Mucosa of descending colon (tissue), 3 donors: ENCODE measurements at regions not wholly inside any gene's neighbourhood (a gene's known extent, or its start where the extent isn't known, plus 50 kb on each side); places are given as distances from the start of the nearest gene placed in this dataset.

Experiments
- ATAC-seq: fragments of 200-7000 bp; cut with Tn5 transposase; one replicate; pipeline ENCODE4 v1.9.1; 2020; ENCODE audit warnings: mild to moderate bottlenecking, moderate library complexity
- DNase-seq, 3 donors: peaks; one replicate each; pipeline ENCODE4 v3.0.0-alpha.2; 2020
- H3K36me3 ChIP-seq: fragments of 200-600 bp; one replicate; pipeline ENCODE4 v1.8.0; 2021; ENCODE audit warnings: low read depth, mild to moderate bottlenecking
- H3K4me1 ChIP-seq: fragments of 200-600 bp; one replicate; pipeline ENCODE4 v1.8.0; 2021; ENCODE audit warnings: low read depth, mild to moderate bottlenecking
- H3K4me3 ChIP-seq: fragments of 200-600 bp; one replicate; pipeline ENCODE4 v1.8.0; 2021; ENCODE audit warnings: mild to moderate bottlenecking
- H3K9me3 ChIP-seq: fragments of 200-600 bp; one replicate; pipeline ENCODE4 v1.8.0; 2021; ENCODE audit warnings: mild to moderate bottlenecking
- CTCF ChIP-seq: fragments of 200-600 bp; IDR thresholded peaks from one replicate; pipeline ENCODE4 v1.8.0; 2022; ENCODE audit warnings: antibody characterized with exemption, mild to moderate bottlenecking
- intact Hi-C, 2 donors: fragments of 100-400 bp; cut with DNase I in 1 of 2; cut with micrococcal nuclease in 1 of 2; formaldehyde crosslinking; loops; one replicate each; pipeline versions ENCODE4 v1.11.0 to v1.11.1; 2022; cut with DNase I, micrococcal nuclease
- donor health status: DM: no; HTN: no; CAD: no; lungs with moderate emphysema.
- donor health status: DM: no; HTN: no; CAD: no.
- donor health status: DM: no; HTN: yes; CAD: no.

GRCh38 chr2:82278416-82278815 lies 1973.9 kb upstream of the LRRTM1 start:
- H3K9me3 ChIP-seq, result no peaks in the 10 kb centered on the region
- H3K4me3 ChIP-seq, result no peak overlapping the region
- no peak for TF ChIP-seq CTCF
- ATAC-seq, result no peak
- intact Hi-C loops, result no loop called here
- no peaks in the 10 kb centered on the region for H3K36me3 ChIP-seq
- no peaks in the 10 kb centered on the region for H3K4me1 ChIP-seq
- DNase-seq, result no peak

DNA sequence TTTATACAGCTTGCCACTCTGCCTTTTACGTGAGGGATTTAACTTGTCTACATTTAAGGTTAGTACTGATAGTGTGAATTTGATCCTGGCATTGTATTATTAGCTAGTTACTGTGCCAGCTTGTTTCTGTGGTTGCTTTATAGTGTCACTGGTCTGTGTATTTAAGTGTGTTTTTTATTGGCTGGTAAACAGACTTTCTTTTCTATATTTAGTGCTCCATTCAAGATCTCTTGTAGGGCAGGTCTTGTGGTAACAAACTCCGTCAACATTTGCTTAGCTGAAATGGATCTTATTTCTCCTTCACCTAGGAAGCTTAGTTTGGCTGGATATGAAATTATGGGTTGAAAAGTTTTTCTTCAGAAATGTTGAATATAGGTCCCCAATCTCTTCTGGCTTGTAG lies 1971.0 kb upstream of the LRRTM1 start:
- Histone ChIP-seq H3K4me1 (no peaks in the 10 kb centered on the region), H3K36me3 (no peaks in the 10 kb centered on the region), H3K9me3 (no peaks in the 10 kb centered on the region), H3K4me3 (no peak overlapping the region)
- TF ChIP-seq CTCF, result no peak
- DNase-seq (no peak), ATAC-seq (no peak)
- intact Hi-C loops, result no loop called here

- no peak for TF ChIP-seq CTCF
- no peak for ATAC-seq
- intact Hi-C loops, result no loop called here
These were observed 1963.9 kb upstream of the LRRTM1 start for GRCh38 chr2:82268446-82268845.

DNA sequence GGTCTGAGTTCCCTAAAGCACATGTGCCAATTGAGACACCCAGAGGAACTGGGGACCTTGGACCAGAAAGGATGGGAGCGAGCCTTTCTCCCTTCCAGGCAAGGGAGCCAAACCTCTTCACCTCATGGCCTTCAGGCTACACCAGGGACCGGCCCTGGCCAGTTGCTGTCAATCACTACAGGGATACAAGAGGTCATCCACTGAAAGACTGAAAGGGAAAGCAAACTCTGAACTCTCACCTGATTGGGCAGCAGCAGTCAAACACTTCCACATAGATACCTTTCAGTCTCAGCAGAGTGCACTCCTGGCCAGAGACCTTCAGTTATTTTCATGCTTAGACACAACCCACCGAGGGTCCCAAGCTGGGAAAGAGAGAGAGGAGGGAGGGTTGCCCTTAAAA lies 1956.0 kb upstream of the LRRTM1 start:
- DNase-seq, result no peak
- Histone ChIP-seq H3K9me3 (no peaks in the 10 kb centered on the region), H3K4me1 (no peaks in the 10 kb centered on the region), H3K4me3 (no peak overlapping the region), H3K36me3 (no peaks in the 10 kb centered on the region)
- intact Hi-C loops, result no loop called here
- no peak for ATAC-seq
- no peak for TF ChIP-seq CTCF

More at GRCh38 chr2:82268446-82268845, 1963.9 kb upstream of the LRRTM1 start:
- Histone ChIP-seq H3K9me3 (no peaks in the 10 kb centered on the region), H3K4me3 (no peak overlapping the region), H3K36me3 (no peaks in the 10 kb centered on the region), H3K4me1 (no peaks in the 10 kb centered on the region)
- no peak for DNase-seq

GRCh38 chr2:82259551-82259950 lies 1955.0 kb upstream of the LRRTM1 start:
- Histone ChIP-seq H3K36me3 (no peaks in the 10 kb centered on the region), H3K4me1 (no peaks in the 10 kb centered on the region), H3K4me3 (no peak overlapping the region), H3K9me3 (no peaks in the 10 kb centered on the region)
- TF ChIP-seq CTCF, result no peak
- intact Hi-C loops, result no loop called here
- ATAC-seq, result no peak
- DNase-seq, result no peak
